Left colon (tissue), 2 donors: ENCODE measurements at regions not wholly inside any gene's neighbourhood (a gene's known extent, or its start where the extent isn't known, plus 50 kb on each side); places are given as distances from the start of the nearest gene placed in this dataset.

Experiments used
- ATAC-seq: fragments of 200-7000 bp; cut with Tn5 transposase; one replicate; pipeline ENCODE4 v1.9.1; 2020; ENCODE audit warnings: mild to moderate bottlenecking, moderate library complexity
- DNase-seq, 2 donors: peaks; one replicate each; pipeline ENCODE4 v3.0.0-alpha.2; 2020
- intact Hi-C, 2 donors: fragments of 100-400 bp; cut with DNase I in 1 of 2; cut with micrococcal nuclease in 1 of 2; formaldehyde crosslinking; loops; one replicate each; pipeline versions ENCODE4 v1.11.2 to v1.14.0; 2022; cut with DNase I, micrococcal nuclease
- donor health status: DM: no; HTN: no; CAD: no.
- donor health status: DM: yes; HTN: yes; CAD: no.

DNA sequence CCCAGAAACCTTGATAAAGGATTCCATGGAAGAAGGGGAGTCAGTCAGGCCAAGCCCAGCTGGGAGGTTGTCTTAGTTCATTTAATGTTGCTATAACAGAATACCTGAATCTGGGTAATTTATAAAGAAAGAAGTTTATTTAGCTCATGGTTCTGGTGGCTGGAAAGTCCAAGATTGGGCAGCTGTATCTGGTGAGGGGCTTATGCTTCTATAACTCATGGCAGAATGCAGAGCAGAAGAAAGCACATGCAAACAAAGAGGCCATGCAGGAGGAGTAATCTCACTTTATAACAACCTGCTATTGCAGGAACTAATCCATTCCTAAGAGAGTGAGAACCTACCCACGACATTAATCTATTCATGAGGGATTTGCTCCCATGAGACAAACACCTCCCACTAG lies 54.2 kb upstream of the ANKRD1 start:
- no peak for DNase-seq
- no peak for ATAC-seq
- intact Hi-C loops = no loop called here

DNA sequence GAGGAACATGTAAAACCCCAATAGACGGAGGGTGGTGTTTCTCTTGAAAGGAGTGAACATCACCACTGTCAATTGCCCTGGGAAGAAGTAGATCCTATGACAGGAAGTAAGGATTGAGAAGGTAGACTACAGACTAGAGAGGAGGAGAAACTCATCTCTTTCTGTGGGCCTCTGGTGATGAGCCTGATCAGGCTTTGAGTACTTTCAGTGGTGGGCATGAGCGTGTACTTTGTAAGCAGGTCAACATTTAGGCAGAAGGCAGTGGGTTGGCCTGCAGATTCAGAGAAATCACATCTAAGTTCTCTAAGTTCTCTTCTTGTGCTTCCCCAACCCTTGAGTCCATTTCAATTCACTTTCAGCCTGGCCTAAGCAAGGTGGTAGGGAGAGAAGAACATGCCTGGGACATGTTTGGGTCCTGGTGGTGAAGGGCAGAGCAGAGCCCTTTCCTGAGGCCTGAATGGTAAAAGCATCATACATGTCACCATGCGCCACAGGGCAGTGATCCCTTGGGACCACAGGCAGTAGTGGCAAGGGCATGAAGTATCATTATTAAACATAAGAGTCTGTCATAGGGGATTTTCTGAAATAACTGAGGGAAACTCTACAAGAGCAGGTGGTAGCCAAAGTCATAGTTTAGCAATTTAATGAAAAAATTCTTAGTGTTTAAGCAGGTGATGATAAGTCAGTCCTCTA lies 56.4 kb upstream of the ANKRD1 start:
- DNase-seq (no peak), ATAC-seq (no peak)
- intact Hi-C loops = no loop called here

DNA sequence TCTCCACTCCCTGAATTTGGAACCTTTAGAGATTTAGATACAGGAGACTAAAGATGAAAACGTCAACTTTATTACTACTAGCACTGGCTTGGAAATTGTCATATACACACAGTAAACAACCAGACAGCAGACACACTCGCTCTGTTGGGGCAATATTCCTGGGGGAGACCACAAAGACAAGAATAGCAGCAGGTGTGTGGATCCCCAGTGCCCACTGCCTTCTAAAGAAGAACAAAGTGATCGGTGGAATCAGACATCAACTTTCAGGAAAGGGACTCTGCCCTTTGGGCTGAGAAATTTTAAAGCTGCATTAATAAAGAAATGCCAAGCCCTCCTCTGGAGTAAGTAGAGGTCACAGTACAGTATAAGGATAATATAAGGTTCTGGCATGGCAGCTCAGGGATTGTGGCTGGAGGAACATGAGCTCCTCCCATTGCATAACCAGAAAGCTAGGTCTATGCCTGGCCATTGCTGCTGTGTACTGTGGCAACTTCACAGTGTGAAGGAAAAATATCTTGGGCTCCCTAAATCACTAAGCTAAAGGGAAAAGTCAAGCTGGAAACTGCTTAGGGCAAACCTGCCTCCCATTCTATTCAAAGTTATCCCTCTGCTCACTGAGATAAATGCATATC lies 57.1 kb upstream of the ANKRD1 start:
- no peak for ATAC-seq

DNA sequence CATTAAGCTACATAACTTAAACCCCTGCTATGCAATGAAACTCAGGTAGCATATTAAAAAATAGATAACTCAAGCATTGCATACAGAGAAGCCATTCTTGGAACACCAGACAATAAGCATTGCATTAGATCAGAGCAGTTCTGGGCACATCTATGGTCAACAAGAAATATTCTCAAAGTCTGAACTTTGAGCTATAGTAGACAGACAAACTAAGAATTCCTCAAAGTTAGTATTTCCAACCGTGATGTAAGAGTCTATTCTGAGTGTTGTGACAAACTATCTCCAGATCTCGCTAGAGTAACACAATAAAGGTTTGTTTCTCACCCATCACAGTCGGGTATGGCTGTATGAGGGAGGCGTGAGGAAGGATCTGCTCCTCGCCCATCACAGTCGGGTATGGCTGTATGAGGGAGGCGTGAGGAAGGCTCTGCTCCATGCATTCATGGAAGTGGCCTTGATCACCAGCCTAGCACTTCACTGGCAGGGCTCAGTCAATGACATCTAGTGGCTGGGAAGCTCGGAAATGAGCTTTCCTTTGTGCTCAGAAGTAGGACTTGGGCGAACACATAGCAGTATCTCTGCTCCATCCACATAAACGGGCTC lies 61.6 kb upstream of the ANKRD1 start:
- ATAC-seq = no peak
- DNase-seq = no peak
- intact Hi-C loops = no loop called here

More for the DNA sequence above, 57.1 kb upstream of the ANKRD1 start:
- intact Hi-C loops = no loop called here
- no peak for DNase-seq

DNA sequence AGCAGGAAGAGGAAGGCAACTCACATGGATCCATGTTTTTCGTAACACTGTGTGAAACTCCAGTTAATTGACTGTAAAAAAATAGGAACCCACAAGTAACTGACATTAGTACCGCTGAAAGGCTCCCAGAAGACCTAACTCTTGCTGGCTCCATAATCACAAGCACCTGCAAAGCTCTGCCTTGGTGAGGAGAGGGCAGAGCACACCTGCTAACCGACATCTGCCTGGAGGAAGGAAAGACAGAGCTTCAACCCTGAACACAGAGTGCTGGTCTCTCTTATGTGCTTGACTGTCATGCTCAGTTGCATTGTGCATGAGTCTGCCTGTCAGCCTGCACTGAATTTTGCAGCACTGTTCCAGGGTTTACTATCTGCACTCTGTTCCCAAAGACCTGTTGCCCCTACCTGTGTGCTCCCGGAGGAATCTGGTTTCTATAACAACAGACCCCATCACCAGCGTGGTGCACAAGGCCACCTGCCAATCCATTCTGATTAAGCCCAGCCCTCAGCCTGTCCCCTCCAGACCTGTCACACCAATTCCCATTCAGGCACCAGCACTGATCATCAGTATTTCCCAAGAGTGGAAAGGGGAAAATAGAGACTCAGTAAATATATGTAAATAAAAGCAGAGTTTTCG lies 63.1 kb upstream of the ANKRD1 start:
- DNase-seq (no peak), ATAC-seq (no peak)
- intact Hi-C loops = no loop called here

DNA sequence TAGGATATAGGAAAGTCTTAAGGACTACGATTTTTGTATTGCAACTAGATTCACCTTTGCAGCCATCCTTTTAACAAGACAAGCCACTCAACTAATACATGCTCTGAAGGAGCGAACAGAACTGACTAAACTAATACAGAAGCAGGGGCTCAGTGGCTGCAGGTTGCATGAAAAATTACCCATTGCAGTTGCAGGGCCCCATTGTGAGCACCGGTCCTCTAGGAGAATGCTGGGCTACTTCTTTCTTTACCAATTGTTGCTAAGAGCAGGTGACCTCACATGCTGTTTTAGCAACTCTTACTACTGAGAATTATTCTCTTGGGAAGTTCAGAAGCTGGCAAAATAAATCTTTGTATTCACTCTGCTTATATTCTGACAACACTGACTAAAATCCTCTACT lies 64.0 kb upstream of the ANKRD1 start:
- DNase-seq (no peak), ATAC-seq (no peak)
- intact Hi-C loops = no loop called here

DNA sequence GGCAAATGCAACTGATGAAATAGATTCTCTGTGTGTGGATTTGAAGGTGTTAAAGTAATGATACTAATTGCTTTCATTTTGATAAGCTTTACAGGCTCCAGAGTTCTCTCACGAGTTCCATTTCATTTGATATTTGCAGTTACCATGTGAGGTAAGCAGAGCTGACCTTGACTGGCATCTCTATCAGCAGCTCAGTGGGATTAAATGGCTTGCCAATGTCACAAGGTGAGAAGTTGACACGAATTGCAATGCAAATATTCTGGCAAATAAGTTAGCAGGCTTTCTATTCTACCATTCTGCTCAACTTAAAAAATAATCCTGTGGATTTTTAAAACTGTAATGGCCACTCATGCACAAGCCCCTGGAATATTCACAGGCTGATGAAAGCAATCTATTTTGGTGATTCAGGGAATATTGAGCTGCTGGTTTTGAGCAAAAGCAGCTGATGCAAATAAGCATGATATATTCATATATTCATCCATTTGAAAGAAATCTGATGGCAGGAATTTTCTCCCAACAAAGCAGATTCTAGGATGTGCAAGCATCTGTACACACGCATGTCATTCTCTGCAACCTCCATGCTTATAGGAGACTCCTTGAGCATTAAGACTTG lies 64.5 kb upstream of the ANKRD1 start:
- intact Hi-C loops = no loop called here
- ATAC-seq = no peak
- DNase-seq = no peak

DNA sequence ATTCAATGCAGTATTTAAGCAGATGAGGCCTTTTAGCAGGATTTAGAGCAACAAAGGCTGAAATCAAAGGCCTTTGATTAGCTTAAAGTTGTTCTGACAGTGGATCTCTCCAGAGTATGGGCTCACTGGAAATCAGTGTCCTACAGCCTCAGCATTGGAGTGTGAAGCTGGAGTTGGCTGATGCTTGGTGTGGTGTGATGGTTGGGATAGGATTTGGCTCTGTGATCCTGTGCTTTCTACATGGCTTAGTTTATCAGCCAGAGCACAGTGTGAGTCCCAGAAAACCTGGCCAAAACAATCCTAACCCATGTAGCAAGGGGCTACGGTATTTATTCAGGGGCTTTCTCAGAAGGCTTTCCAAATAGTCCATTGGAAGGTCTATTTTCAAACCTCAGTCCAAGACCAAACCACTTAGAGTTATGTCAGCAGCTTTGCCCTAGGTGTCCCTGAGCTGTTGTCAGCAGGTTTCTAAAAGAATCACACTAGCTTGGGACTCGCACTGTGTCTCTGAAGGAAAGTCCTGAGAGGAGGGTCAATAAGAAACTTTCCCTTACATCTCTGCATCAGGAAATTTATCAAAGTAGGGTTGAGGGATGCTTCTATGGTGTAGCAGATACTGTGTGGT lies 65.4 kb upstream of the ANKRD1 start:
- no peak for ATAC-seq
- no peak for DNase-seq
- intact Hi-C loops = no loop called here

DNA sequence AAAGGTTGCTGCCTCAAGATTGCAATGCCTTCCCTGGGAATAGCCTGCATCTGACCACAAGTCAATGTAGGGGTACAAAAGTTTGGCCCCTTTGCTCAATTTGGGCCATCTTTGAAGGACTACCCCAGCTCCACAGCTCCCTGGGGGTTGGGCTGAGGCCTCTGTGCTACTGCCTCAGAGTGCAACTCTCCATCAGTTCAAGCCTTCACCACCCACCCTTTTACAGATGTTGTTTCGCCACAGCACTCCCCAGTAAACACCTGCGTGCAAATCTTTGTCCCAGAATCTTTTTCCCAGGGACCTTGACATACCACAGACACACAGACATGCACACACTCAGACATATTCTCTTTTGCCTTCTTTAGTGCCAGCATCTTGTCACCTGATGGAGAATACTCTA lies 66.0 kb upstream of the ANKRD1 start:
- ATAC-seq (no peak), DNase-seq (no peak)
- intact Hi-C loops = no loop called here

DNA sequence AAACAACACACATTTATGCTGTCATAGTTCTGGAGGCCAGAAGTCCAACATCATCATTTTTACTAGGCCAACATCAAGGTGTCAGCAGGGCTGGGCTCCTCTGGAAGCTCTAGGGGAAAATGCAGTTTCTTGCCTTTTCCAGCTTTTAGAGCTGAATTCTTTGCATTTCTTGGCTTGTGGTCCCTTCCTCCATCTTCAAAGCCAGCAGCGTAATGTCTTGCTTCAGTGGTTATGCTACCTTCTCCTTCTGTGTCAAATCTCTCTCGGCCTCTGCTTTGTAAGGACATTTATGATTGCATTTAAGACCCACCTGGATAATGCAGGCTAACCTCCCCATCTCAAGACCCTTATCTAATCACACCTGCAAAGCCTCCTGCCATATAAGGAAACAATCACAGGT lies 66.5 kb upstream of the ANKRD1 start:
- DNase-seq = no peak
- ATAC-seq = no peak
- intact Hi-C loops = no loop called here

DNA sequence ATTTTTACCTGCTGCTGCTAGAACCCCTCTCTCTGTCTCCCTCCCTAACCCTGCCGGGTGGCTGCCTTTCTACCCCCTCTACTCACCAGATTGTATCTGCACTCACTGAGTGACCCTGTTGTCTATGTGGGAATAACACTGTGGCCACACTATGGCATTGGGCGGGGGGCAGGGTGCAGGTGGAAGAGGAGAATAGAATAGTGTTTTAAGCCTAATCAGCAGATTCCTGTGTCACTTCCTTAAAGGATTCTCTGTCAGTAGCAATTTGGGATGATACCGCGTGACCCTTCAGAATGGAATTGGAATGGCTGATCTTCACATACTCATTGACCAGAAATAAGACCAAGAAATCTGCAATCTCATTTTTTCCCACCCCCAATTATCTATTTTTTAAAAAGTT lies 67.1 kb upstream of the ANKRD1 start:
- intact Hi-C loops = no loop called here
- ATAC-seq = no peak

DNA sequence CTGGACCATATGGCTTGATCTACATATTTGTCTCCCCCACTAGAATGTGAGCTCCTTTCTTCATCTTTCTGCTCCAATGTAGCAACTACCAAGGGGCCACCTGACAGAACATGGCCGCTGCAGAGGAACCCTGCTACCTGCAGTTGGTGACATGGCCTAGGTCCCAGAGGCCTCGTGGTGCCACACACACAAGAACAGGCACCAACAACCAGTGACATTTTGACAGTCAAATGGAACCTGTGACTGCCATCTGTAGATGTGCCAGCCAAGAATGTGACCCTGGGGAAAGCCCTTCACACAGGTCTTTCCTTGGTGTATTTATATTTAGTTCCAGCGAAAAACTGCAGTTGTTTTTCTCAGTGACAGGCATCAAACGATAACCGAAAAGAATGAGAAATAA lies 67.9 kb upstream of the ANKRD1 start:
- DNase-seq (no peak), ATAC-seq (no peak)
- intact Hi-C loops = no loop called here

More for the DNA sequence above, 67.1 kb upstream of the ANKRD1 start:
- DNase-seq = no peak

DNA sequence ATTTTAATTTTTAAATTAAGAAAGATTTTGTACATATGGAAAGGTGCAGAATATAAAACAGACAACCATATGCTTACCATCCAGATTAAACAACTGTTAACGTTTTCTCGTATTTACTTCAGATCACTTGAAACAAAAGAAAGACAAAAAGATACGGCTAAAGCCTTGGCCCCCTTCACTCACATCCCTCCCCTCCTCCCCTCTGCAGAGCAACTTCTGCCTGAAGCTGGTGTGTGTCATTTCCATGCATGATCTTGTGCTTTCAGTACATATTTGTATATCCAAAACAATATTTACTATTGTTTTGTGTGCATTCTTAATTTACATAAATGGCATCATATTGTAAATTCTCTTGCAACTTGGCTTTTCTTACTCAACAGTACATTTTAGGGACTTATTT lies 68.5 kb upstream of the ANKRD1 start:
- intact Hi-C loops = no loop called here
- ATAC-seq = no peak
- DNase-seq = no peak

DNA sequence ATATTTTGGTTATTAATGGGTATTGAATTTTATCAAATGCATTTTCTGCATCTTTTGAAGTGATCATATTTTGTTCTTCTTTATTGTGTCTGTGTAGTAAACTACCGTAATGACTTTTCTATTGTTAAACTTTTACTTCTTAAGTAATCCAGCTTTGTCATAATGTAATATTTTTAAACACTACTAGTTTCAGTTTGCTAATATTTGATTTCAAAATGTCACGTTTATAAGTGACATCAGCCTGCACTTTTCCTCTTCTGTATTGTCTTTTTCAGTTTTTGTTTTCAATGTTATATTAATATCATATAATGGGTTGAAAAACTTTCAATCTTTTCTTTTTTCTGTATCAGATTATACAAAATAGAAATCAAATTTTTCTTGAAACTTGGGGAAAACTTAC lies 71.6 kb upstream of the ANKRD1 start:
- DNase-seq = no peak
- intact Hi-C loops = no loop called here
- ATAC-seq = no peak

DNA sequence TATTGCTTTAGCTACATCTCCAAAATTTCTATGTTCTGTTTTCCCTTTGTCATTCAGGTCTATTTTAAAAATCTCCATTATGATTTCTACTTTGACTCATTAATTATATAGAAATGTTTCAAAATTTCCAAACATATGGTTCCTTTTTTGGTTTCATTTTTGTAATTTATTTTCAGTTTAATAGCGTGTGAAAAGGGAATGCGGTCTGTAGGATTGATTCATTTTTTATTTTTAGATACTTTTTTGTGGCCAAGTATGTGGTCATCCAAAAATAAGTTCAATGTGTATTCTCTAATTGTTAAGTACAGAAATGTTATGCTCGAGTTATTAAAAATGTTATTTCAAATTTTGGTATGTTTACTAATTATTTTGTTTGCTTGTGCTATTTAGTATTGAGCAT lies 72.5 kb upstream of the ANKRD1 start:
- ATAC-seq (no peak), DNase-seq (no peak)
- intact Hi-C loops = no loop called here

DNA sequence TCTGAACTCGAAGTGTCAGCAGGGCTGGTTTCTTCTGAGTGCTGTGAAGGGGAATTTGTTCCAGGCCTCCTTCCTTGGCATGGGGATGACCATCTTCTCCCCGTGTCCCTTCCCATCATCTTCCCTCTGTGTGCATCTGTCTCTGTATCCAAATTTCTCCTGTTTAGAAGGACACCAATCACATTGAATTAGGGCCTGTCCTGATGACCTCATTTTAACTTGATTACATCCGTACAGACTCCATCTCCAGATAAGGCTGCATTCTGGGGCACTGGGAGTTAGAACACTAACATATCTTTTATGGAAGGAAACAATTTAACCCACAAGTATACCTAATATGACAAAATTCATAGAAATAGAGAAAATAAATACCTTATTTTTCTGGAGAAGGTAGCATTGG lies 76.8 kb upstream of the ANKRD1 start:
- ATAC-seq (no peak), DNase-seq (no peak)
- intact Hi-C loops = no loop called here

DNA sequence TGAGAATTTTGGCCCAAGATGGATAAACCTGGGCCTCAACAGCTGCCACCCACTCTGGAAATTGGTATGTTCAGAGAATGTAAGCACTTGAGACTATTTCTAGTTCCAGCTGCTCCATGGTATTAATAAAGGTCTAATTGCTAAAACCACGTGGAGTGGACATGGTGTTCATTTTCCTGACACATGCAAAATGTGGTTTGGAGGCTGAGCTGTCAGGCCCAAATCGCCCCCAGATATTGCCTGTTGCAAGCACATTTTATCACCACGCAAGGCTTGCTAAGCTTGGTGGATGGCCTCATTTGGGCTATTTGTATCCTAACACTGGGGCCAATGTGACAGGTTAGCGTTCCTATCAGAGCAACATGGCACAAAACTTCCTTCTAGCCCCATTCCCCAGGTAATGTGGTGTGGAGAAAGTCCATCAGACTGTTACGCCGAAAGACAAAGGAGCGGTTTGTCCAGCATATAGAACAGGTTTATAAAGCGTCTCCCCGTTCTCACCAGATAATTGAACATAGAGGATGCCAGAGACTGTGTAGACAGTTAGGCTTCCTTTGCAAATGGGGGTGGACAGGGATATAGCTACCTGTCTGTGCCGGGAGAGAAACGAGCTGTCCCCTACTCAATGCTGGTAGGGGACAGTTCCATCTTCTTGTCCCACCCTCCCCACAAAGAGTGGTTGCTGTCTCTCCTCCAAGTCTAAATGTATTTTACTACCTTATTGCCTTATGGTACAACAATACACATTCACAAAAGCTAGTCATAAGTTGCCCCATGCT lies 78.0 kb upstream of the ANKRD1 start:
- intact Hi-C loops = no loop called here
- DNase-seq (no peak), ATAC-seq (no peak)

DNA sequence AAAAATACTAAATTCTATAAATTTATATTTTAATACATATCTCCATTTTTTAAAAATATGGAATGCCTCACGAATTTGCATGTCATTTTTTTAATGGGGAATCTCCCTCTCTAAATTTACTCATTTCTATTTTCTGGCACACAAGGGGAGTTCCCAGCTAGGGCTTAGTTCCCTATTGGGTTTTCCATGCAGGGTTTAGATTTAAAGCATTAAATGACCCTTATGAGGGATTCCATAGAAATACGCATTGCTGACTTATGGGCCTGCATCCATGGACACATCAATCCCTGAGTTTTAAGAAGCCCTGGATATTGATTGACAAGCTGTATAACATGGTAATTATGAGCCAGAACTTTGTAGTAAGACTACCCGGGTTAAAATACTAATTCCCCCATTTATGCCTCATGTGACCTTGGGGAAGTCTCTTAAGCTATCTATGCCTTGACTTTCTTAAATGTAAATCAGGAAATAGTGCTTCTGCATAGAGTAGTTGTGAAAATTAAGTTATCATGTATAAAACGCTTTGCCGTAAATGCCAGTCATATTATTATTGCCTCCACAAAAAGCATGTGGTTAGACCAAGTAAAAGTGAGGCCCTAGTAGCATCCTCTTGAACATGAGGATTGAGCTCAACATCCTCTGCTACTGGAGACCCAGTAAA lies 78.8 kb upstream of the ANKRD1 start:
- no peak for ATAC-seq
- intact Hi-C loops = no loop called here
- DNase-seq = no peak
